ENCODE measurements at regions not wholly inside any gene's neighbourhood (a gene's known extent, or its start where the extent isn't known, plus 50 kb on each side); places are given as distances from the start of the nearest gene placed in this dataset.

DNA sequence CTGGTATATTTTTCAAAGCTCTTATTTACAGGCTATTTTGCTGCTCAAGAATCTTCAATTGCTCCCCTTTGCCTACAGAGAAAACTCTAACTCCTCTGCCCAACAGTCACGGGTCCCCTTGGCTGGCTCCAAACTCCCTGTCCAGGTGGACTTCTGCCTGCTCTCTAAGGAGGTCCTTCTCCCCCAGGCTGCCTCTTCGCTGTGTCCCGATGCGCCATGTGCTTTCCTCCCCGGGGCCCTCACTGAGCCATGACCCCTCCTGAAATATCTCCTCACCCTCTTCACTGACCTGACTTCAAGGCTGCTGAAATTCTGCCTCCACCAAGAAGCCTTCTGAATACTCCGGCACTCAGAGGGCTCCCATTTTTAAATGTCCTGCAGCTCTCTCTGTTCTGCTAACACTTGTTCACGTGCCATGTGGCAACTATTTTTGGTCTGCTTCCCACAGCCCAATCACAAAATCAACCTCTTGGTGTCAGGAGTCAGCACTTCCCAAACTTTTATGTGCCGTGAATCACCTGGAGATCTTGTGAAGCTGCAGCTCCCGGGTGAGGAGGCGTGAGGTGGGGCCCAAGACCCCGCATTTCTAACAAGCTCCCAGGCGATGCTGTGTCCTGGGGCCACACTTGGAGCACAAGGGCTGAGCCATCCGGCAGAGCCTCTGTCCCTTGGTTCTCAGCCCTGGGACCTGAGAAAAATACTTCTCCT, 85.7 kb upstream of the COL13A1 start:
- TF ChIP-seq ZNF792 (tag by site-specific recombination; IDR thresholded peaks at IDR 0.05) = no peak
- TF ChIP-seq ZNF600 (tag by site-specific recombination; IDR thresholded peaks at IDR 0.05) = no peak
- TF ChIP-seq, protein P1, sequence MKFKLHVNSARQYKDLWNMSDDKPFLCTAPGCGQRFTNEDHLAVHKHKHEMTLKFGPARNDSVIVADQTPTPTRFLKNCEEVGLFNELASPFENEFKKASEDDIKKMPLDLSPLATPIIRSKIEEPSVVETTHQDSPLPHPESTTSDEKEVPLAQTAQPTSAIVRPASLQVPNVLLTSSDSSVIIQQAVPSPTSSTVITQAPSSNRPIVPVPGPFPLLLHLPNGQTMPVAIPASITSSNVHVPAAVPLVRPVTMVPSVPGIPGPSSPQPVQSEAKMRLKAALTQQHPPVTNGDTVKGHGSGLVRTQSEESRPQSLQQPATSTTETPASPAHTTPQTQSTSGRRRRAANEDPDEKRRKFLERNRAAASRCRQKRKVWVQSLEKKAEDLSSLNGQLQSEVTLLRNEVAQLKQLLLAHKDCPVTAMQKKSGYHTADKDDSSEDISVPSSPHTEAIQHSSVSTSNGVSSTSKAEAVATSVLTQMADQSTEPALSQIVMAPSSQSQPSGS (tag by site-specific recombination; IDR thresholded peaks at IDR 0.05; ENCODE audit: low read depth) = no peak
- no peak for TF ChIP-seq MZF1 (tag by site-specific recombination; IDR thresholded peaks at IDR 0.05; ENCODE audit: borderline replicate concordance)
- TF ChIP-seq CTCF (tag by site-specific recombination; IDR thresholded peaks at IDR 0.05) = no peak
- no peak for TF ChIP-seq ZNF214 (tag by site-specific recombination; IDR thresholded peaks at IDR 0.05; ENCODE audit: borderline replicate concordance)
- TF ChIP-seq, protein P2, sequence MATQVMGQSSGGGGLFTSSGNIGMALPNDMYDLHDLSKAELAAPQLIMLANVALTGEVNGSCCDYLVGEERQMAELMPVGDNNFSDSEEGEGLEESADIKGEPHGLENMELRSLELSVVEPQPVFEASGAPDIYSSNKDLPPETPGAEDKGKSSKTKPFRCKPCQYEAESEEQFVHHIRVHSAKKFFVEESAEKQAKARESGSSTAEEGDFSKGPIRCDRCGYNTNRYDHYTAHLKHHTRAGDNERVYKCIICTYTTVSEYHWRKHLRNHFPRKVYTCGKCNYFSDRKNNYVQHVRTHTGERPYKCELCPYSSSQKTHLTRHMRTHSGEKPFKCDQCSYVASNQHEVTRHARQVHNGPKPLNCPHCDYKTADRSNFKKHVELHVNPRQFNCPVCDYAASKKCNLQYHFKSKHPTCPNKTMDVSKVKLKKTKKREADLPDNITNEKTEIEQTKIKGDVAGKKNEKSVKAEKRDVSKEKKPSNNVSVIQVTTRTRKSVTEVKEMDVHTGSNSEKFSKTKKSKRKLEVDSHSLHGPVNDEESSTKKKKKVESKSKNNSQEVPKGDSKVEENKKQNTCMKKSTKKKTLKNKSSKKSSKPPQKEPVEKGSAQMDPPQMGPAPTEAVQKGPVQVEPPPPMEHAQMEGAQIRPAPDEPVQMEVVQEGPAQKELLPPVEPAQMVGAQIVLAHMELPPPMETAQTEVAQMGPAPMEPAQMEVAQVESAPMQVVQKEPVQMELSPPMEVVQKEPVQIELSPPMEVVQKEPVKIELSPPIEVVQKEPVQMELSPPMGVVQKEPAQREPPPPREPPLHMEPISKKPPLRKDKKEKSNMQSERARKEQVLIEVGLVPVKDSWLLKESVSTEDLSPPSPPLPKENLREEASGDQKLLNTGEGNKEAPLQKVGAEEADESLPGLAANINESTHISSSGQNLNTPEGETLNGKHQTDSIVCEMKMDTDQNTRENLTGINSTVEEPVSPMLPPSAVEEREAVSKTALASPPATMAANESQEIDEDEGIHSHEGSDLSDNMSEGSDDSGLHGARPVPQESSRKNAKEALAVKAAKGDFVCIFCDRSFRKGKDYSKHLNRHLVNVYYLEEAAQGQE (tag by site-specific recombination; IDR thresholded peaks at IDR 0.05) = no peak
